ENCODE measurements at regions not wholly inside any gene's neighbourhood (a gene's known extent, or its start where the extent isn't known, plus 50 kb on each side); places are given as distances from the start of the nearest gene placed in this dataset.
A peak's percentile ranks its signal among the peaks of the same experiment; 100 is the strongest.

DNA sequence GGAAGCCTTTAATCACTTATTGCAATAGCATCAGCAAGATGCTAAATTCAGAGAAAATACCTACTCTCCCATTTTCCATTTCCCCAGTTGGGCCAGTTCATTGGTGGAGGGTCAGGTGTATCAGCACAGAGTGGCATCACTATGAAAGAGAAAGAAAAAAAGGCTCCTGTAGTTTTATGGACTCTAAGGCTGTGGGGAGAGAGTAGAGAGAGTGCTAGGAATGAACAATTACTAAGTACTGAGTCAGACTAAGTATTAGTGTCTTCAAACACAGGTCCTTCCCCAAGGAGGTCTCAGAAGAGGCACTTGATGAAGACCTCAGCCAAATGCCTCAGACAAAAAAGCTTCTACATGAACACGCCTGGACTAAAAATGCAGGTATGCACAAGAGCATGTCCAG, 1061.9 kb downstream of the FSTL5 start:
- no peak for DNase-seq

DNA sequence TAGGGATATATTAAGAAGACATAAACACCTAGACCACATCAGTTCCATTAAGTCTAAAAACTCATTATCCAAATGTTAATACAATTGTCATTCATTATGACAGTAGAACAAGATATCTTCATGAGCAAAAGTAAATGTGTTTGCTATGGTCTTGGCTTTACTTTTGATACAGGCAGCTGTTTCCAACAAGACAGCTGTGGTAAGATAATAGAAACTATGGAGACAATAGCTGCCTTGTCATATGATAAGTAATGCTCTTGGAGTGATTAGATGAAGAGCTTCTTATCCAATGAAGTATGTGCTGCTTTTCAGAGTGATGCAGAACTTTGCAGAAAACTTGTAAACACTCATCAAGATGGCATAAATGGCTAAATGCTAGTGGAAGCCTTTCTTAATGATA, 1066.0 kb downstream of the FSTL5 start:
- DNase-seq = peak; percentile 11

DNA sequence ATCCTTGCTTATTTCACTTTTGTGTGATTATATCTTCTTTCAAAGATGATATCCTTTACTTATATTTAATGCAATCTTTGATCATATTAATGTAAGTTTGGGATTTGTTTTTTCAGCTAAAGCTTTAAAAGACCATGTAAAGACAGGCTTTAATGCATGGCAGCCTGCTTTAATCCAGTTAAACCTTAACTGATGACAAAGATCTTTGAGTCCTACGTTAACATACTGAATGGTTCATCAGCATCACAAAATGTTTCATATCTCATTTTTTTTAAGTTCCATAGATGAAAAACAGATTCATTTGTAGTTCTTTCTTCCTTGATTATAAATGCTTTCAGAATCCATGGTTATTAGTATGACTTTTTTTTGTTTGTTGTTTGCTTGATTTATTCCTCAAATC, 1102.8 kb downstream of the FSTL5 start:
- DNase-seq = no peak
